MM.1S (cell line): ENCODE measurements at regions not wholly inside any gene's neighbourhood (a gene's known extent, or its start where the extent isn't known, plus 50 kb on each side); places are given as distances from the start of the nearest gene placed in this dataset.

Source experiments
- DNase-seq: peaks from one replicate; pipeline ENCODE4 v3.0.0-alpha.2; 2015
- H2AFZ ChIP-seq: fragments of 300-600 bp; sonication (generic); 2 replicates; pipeline ENCODE4 v1.6.0; 2016; ENCODE audit warnings: antibody characterized with exemption, low read length
- H3F3A ChIP-seq: fragments of 300-600 bp; sonication (generic); 2 replicates; pipeline ENCODE4 v1.6.1; 2016; ENCODE audit warnings: mild to moderate bottlenecking, antibody characterized with exemption, low read length, moderate library complexity, mixed read lengths; ENCODE audit not compliant: insufficient read depth
- H3K27ac ChIP-seq: fragments of 300-600 bp; sonication (generic); 2 replicates; pipeline ENCODE4 v1.5.1; 2016; ENCODE audit warnings: mild to moderate bottlenecking, low read length
- H3K27me3 ChIP-seq: fragments of 300-600 bp; sonication (generic); replicated peaks from 2 replicates; pipeline ENCODE4 v1.6.0; 2016; ENCODE audit warnings: low read length; ENCODE audit not compliant: insufficient read depth
- H3K36me3 ChIP-seq: fragments of 300-600 bp; sonication (generic); replicated peaks from 2 replicates; pipeline ENCODE4 v1.6.1; 2016; ENCODE audit warnings: mild to moderate bottlenecking, low read length, mixed read lengths; ENCODE audit not compliant: insufficient read depth
- H3K4me1 ChIP-seq: fragments of 300-600 bp; sonication (generic); 2 replicates; pipeline ENCODE4 v1.6.1; 2016; ENCODE audit warnings: low read length, mixed read lengths
- H3K4me2 ChIP-seq: fragments of 300-600 bp; sonication (generic); 2 replicates; pipeline ENCODE4 v1.6.0; 2016; ENCODE audit warnings: low read depth, low read length
- H3K4me3 ChIP-seq: fragments of 300-600 bp; sonication (generic); 2 replicates; pipeline ENCODE4 v1.5.1; 2016; ENCODE audit warnings: low read length, mixed read lengths
- H3K79me2 ChIP-seq: fragments of 300-600 bp; sonication (generic); 2 replicates; pipeline ENCODE4 v1.6.1; 2016; ENCODE audit warnings: mixed run types, low read length, mixed read lengths
- H3K9ac ChIP-seq: fragments of 300-600 bp; sonication (generic); 2 replicates; pipeline ENCODE4 v1.6.1; 2016; ENCODE audit warnings: low read length, mixed read lengths
- H3K9me2 ChIP-seq: fragments of 300-600 bp; sonication (generic); replicated peaks from 2 replicates; pipeline ENCODE4 v1.6.1; 2016; ENCODE audit warnings: mild to moderate bottlenecking, low read length, mixed read lengths; ENCODE audit not compliant: insufficient read depth
- H3K9me3 ChIP-seq: fragments of 300-600 bp; sonication (generic); replicated peaks from 2 replicates; pipeline ENCODE4 v1.6.1; 2016; ENCODE audit warnings: mild to moderate bottlenecking, low read length, mixed read lengths; ENCODE audit not compliant: insufficient read depth
- H4K20me1 ChIP-seq: fragments of 300-600 bp; sonication (generic); 2 replicates; pipeline ENCODE4 v1.6.1; 2016; ENCODE audit warnings: mild to moderate bottlenecking, low read length, moderate library complexity, mixed read lengths; ENCODE audit not compliant: insufficient read depth
- EZH2 ChIP-seq: fragments of 300-600 bp; sonication (generic); optimal IDR thresholded peaks from 2 replicates; pipeline ENCODE3; 2017; ENCODE audit warnings: low read depth, mild to moderate bottlenecking, antibody characterized with exemption, low read length, mixed read lengths
- EZH2phosphoT487 ChIP-seq: fragments of 300-600 bp; sonication (generic); IDR thresholded peaks from 2 replicates; pipeline ENCODE4 v1.6.1; 2018; ENCODE audit warnings: antibody characterized with exemption, low read length
- TF ChIP-seq, protein P1 (sequence below): fragments of 300-600 bp; sonication (generic); IDR thresholded peaks from 2 replicates; pipeline ENCODE4 v1.5.1; 2016; ENCODE audit warnings: antibody characterized with exemption, low read length, mixed read lengths

DNA sequence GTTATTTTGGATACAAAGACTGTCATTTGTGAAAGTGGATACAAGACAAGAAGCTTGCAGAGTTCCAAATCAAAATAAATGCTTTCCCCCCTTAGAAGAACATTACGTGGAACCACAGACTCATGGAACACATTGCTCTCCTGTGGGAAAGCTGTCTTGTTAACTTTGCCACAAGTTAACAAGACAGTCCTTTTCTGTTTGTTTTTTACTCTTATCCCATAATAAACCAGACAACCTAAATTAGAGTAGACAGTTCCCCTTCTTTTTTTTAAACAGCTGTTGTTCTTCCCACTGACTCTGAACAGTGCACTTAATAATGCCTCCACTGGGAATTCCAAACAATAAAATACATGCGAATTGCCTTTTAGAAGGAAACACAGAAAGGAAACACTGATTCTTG, 255.3 kb upstream of the UBE2E2 start:
- H3K9ac ChIP-seq: no peak overlapping the region
- no peak overlapping the region for H3K4me3 ChIP-seq
- H3K4me1 ChIP-seq: no peaks in the 10 kb centered on the region
- no peaks in the 10 kb centered on the region for H3K27me3 ChIP-seq
- no peaks in the 10 kb centered on the region for H4K20me1 ChIP-seq
- H3F3A ChIP-seq: no peaks in the 10 kb centered on the region
- no peak overlapping the region for H2AFZ ChIP-seq
- H3K36me3 ChIP-seq: no peaks in the 10 kb centered on the region
- TF ChIP-seq, protein P1, sequence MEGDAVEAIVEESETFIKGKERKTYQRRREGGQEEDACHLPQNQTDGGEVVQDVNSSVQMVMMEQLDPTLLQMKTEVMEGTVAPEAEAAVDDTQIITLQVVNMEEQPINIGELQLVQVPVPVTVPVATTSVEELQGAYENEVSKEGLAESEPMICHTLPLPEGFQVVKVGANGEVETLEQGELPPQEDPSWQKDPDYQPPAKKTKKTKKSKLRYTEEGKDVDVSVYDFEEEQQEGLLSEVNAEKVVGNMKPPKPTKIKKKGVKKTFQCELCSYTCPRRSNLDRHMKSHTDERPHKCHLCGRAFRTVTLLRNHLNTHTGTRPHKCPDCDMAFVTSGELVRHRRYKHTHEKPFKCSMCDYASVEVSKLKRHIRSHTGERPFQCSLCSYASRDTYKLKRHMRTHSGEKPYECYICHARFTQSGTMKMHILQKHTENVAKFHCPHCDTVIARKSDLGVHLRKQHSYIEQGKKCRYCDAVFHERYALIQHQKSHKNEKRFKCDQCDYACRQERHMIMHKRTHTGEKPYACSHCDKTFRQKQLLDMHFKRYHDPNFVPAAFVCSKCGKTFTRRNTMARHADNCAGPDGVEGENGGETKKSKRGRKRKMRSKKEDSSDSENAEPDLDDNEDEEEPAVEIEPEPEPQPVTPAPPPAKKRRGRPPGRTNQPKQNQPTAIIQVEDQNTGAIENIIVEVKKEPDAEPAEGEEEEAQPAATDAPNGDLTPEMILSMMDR: no peak
- no peaks in the 10 kb centered on the region for H3K79me2 ChIP-seq
- H3K9me2 ChIP-seq: no peaks in the 10 kb centered on the region
- no peak for DNase-seq
- H3K9me3 ChIP-seq: no peaks in the 10 kb centered on the region
- H3K4me2 ChIP-seq: no peak overlapping the region
- no peak overlapping the region for H3K27ac ChIP-seq

- Histone ChIP-seq H3K4me2 (no peak overlapping the region), H3K79me2 (no peaks in the 10 kb centered on the region), H3F3A (no peaks in the 10 kb centered on the region), H2AFZ (no peak overlapping the region), H4K20me1 (no peaks in the 10 kb centered on the region), H3K4me3 (no peak overlapping the region), H3K27ac (no peak overlapping the region), H3K9me2 (no peaks in the 10 kb centered on the region), H3K36me3 (no peaks in the 10 kb centered on the region), H3K9me3 (no peaks in the 10 kb centered on the region), H3K9ac (no peak overlapping the region), H3K27me3 (no peaks in the 10 kb centered on the region), H3K4me1 (no peaks in the 10 kb centered on the region)
- DNase-seq: no peak
- TF ChIP-seq EZH2phosphoT487: no peak
- TF ChIP-seq, protein P1: no peak
- no peak for TF ChIP-seq EZH2
These were observed 251.2 kb upstream of the UBE2E2 start for GRCh38 chr3:22951910-22952309.

DNA sequence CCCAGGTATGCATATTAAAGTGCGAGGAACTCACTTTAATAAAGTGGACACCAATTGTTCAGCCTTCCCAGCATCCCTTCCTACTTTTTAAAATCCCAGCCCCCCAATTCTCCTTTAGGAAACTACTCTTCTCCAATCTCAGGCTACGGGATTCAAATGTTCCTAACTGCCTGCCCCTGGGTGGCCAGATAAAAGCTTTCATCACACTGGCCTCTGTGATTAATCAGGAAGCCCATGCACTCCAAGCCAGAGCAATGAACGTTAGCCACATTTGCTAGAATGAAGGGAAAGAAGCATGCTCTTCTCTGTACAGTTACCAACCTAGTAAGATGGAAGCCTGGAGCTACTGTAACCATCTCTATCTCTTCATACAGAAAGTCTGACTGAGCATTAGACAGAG, 250.3 kb upstream of the UBE2E2 start:
- H3K27ac ChIP-seq: no peak overlapping the region
- no peak for DNase-seq
- H2AFZ ChIP-seq: no peak overlapping the region
- no peaks in the 10 kb centered on the region for H3K27me3 ChIP-seq
- no peaks in the 10 kb centered on the region for H4K20me1 ChIP-seq
- no peak overlapping the region for H3K9ac ChIP-seq
- no peak overlapping the region for H3K4me2 ChIP-seq
- no peaks in the 10 kb centered on the region for H3F3A ChIP-seq
- no peaks in the 10 kb centered on the region for H3K79me2 ChIP-seq
- H3K4me3 ChIP-seq: no peak overlapping the region
- TF ChIP-seq, protein P1: no peak
- TF ChIP-seq EZH2 (no peak), EZH2phosphoT487 (no peak)
- H3K9me3 ChIP-seq: no peaks in the 10 kb centered on the region
- no peaks in the 10 kb centered on the region for H3K36me3 ChIP-seq
- no peaks in the 10 kb centered on the region for H3K4me1 ChIP-seq
- H3K9me2 ChIP-seq: no peaks in the 10 kb centered on the region

GRCh38 chr3:22959593-22959992, 243.5 kb upstream of the UBE2E2 start:
- H3K9me3 ChIP-seq: no peaks in the 10 kb centered on the region
- H3K27ac ChIP-seq: no peak overlapping the region
- no peak overlapping the region for H3K9ac ChIP-seq
- TF ChIP-seq EZH2 (no peak), EZH2phosphoT487 (no peak)
- TF ChIP-seq, protein P1: no peak
- no peak overlapping the region for H3K4me3 ChIP-seq
- H3K4me2 ChIP-seq: no peak overlapping the region
- no peaks in the 10 kb centered on the region for H3K9me2 ChIP-seq
- DNase-seq: no peak
- H4K20me1 ChIP-seq: no peaks in the 10 kb centered on the region
- no peaks in the 10 kb centered on the region for H3K36me3 ChIP-seq
- no peaks in the 10 kb centered on the region for H3K4me1 ChIP-seq
- H3F3A ChIP-seq: no peaks in the 10 kb centered on the region
- H3K27me3 ChIP-seq: no peaks in the 10 kb centered on the region
- H2AFZ ChIP-seq: no peak overlapping the region
- no peaks in the 10 kb centered on the region for H3K79me2 ChIP-seq
